BLaER1 treated with 17β-estradiol and CSF1 and Interleukin-3, amounts not matched to agents 10 nM and 100 nM (cell line): ENCODE measurements at regions not wholly inside any gene's neighbourhood (a gene's known extent, or its start where the extent isn't known, plus 50 kb on each side); places are given as distances from the start of the nearest gene placed in this dataset.

Experiments used
- H3K27ac ChIP-seq, 11 experiments: shearing (Covaris generic); formaldehyde crosslinking; 2 replicates each; pipeline ENCODE4 v1.8.1; 2022
- H3K27me3 ChIP-seq, 11 experiments: shearing (Covaris generic); formaldehyde crosslinking; 2 replicates each; pipeline ENCODE4 v1.8.1; 2022
- H3K36me3 ChIP-seq, 11 experiments: shearing (Covaris generic); formaldehyde crosslinking; 2 replicates each; pipeline ENCODE4 v1.8.1; 2022
- H3K4me1 ChIP-seq, 10 experiments: shearing (Covaris generic); formaldehyde crosslinking; 2 replicates each; pipeline ENCODE4 v1.8.1; 2022
- H3K4me2 ChIP-seq, 11 experiments: shearing (Covaris generic); formaldehyde crosslinking; 2 replicates each; pipeline ENCODE4 v1.8.1; 2022
- H3K4me3 ChIP-seq, 10 experiments: shearing (Covaris generic); formaldehyde crosslinking; 2 replicates each; pipeline ENCODE4 v1.8.1; 2022
- H3K9ac ChIP-seq, 11 experiments: shearing (Covaris generic); formaldehyde crosslinking; 2 replicates each; pipeline ENCODE4 v1.8.1; 2022
- H3K9me3 ChIP-seq, 11 experiments: shearing (Covaris generic); formaldehyde crosslinking; replicated peaks in 1 of 11; 2 replicates each; pipeline ENCODE4 v1.8.1; 2022
- H4K20me1 ChIP-seq, 11 experiments: shearing (Covaris generic); formaldehyde crosslinking; 2 replicates each; pipeline ENCODE4 v1.8.1; 2022
- Cebpa-rat ChIP-seq, 11 experiments: shearing (Covaris generic); IDR thresholded peaks; 2 replicates each; pipeline ENCODE4 v1.8.1; 2022

- Histone ChIP-seq H3K9me3 (no peaks in the 10 kb centered on the region), H3K27me3 (no peaks in the 10 kb centered on the region), H3K9ac (no peak overlapping the region), H3K27ac (no peak overlapping the region), H3K4me1 (no peaks in the 10 kb centered on the region), H3K36me3 (no peaks in the 10 kb centered on the region), H4K20me1 (no peaks in the 10 kb centered on the region), H3K4me3 (no peak overlapping the region), H3K4me2 (no peak overlapping the region)
- TF ChIP-seq Cebpa-rat (IDR thresholded peaks at IDR 0.05) = no peak
These were observed 272.9 kb upstream of the DPH6 start for GRCh38 chr15:35818846-35819245.

GRCh38 chr15:35822153-35822552, 276.2 kb upstream of the DPH6 start:
- Histone ChIP-seq H3K36me3 (no peaks in the 10 kb centered on the region), H3K4me2 (no peak overlapping the region), H3K9ac (no peak overlapping the region), H3K4me3 (no peak overlapping the region), H3K27ac (no peak overlapping the region), H3K9me3 (no peaks in the 10 kb centered on the region), H3K27me3 (no peaks in the 10 kb centered on the region), H3K4me1 (no peaks in the 10 kb centered on the region), H4K20me1 (no peaks in the 10 kb centered on the region)
- no peak for TF ChIP-seq Cebpa-rat (IDR thresholded peaks at IDR 0.05)

- no peak for TF ChIP-seq Cebpa-rat (IDR thresholded peaks at IDR 0.05)
- Histone ChIP-seq H3K9me3 (no peaks in the 10 kb centered on the region), H3K27me3 (no peaks in the 10 kb centered on the region), H3K4me2 (no peak overlapping the region), H3K4me1 (no peaks in the 10 kb centered on the region), H4K20me1 (no peaks in the 10 kb centered on the region), H3K27ac (no peak overlapping the region), H3K9ac (no peak overlapping the region), H3K36me3 (no peaks in the 10 kb centered on the region), H3K4me3 (no peak overlapping the region)
These were observed 281.2 kb upstream of the DPH6 start for GRCh38 chr15:35827141-35827540.

- H3K4me2 ChIP-seq = no peak overlapping the region
- H3K27me3 ChIP-seq = no peaks in the 10 kb centered on the region
- TF ChIP-seq Cebpa-rat (IDR thresholded peaks at IDR 0.05) = no peak
- H3K9ac ChIP-seq = no peak overlapping the region
- no peaks in the 10 kb centered on the region for H4K20me1 ChIP-seq
- no peaks in the 10 kb centered on the region for H3K9me3 ChIP-seq
- H3K27ac ChIP-seq = no peak overlapping the region
- H3K36me3 ChIP-seq = no peaks in the 10 kb centered on the region
- H3K4me3 ChIP-seq = no peak overlapping the region
- H3K4me1 ChIP-seq = no peaks in the 10 kb centered on the region
These were observed 281.9 kb upstream of the DPH6 start for GRCh38 chr15:35827911-35828310.

- Histone ChIP-seq H3K9me3 (no peaks in the 10 kb centered on the region), H3K36me3 (no peaks in the 10 kb centered on the region), H4K20me1 (no peaks in the 10 kb centered on the region), H3K27me3 (no peaks in the 10 kb centered on the region), H3K27ac (no peak overlapping the region), H3K9ac (no peak overlapping the region), H3K4me2 (no peak overlapping the region), H3K4me3 (no peak overlapping the region), H3K4me1 (no peaks in the 10 kb centered on the region)
- no peak for TF ChIP-seq Cebpa-rat (IDR thresholded peaks at IDR 0.05)
These were observed 287.6 kb upstream of the DPH6 start for GRCh38 chr15:35833581-35833980.

- no peaks in the 10 kb centered on the region for H3K36me3 ChIP-seq
- no peaks in the 10 kb centered on the region for H3K4me1 ChIP-seq
- H3K4me2 ChIP-seq = no peak overlapping the region
- no peaks in the 10 kb centered on the region for H3K27me3 ChIP-seq
- no peaks in the 10 kb centered on the region for H3K9me3 ChIP-seq
- H3K4me3 ChIP-seq = no peak overlapping the region
- no peaks in the 10 kb centered on the region for H4K20me1 ChIP-seq
- TF ChIP-seq Cebpa-rat (IDR thresholded peaks at IDR 0.05) = no peak
- no peak overlapping the region for H3K27ac ChIP-seq
- H3K9ac ChIP-seq = no peak overlapping the region
These were observed 288.4 kb upstream of the DPH6 start for GRCh38 chr15:35834216-35834830.

GRCh38 chr15:35834866-35835265, 288.9 kb upstream of the DPH6 start:
- H3K36me3 ChIP-seq = no peaks in the 10 kb centered on the region
- H3K9ac ChIP-seq = no peak overlapping the region
- no peak overlapping the region for H3K27ac ChIP-seq
- H3K4me1 ChIP-seq = no peaks in the 10 kb centered on the region
- no peak overlapping the region for H3K4me3 ChIP-seq
- H3K4me2 ChIP-seq = no peak overlapping the region
- no peaks in the 10 kb centered on the region for H4K20me1 ChIP-seq
- TF ChIP-seq Cebpa-rat (IDR thresholded peaks at IDR 0.05) = no peak
- H3K27me3 ChIP-seq = no peaks in the 10 kb centered on the region
- no peaks in the 10 kb centered on the region for H3K9me3 ChIP-seq

- H3K9ac ChIP-seq = no peak overlapping the region
- no peak overlapping the region for H3K4me2 ChIP-seq
- no peaks in the 10 kb centered on the region for H3K9me3 ChIP-seq
- H4K20me1 ChIP-seq = no peaks in the 10 kb centered on the region
- H3K4me1 ChIP-seq = peaks cover 0 to 8% (median 0%) of the 10 kb centered on the region in 10 experiments; a peak in 1 of 20 replicates
- no peak overlapping the region for H3K4me3 ChIP-seq
- no peak overlapping the region for H3K27ac ChIP-seq
- no peak for TF ChIP-seq Cebpa-rat (IDR thresholded peaks at IDR 0.05)
- no peaks in the 10 kb centered on the region for H3K36me3 ChIP-seq
- no peaks in the 10 kb centered on the region for H3K27me3 ChIP-seq
These were observed 292.6 kb upstream of the DPH6 start for GRCh38 chr15:35838424-35839111.

- no peaks in the 10 kb centered on the region for H3K36me3 ChIP-seq
- no peaks in the 10 kb centered on the region for H4K20me1 ChIP-seq
- H3K27ac ChIP-seq = no peak overlapping the region
- H3K27me3 ChIP-seq = no peaks in the 10 kb centered on the region
- no peak for TF ChIP-seq Cebpa-rat (IDR thresholded peaks at IDR 0.05)
- H3K9me3 ChIP-seq = no peaks in the 10 kb centered on the region
- no peak overlapping the region for H3K4me3 ChIP-seq
- peaks cover 0 to 8% (median 0%) of the 10 kb centered on the region in 10 experiments; a peak in 1 of 20 replicates for H3K4me1 ChIP-seq
- H3K4me2 ChIP-seq = no peak overlapping the region
- H3K9ac ChIP-seq = no peak overlapping the region
These were observed 296.7 kb upstream of the DPH6 start for GRCh38 chr15:35842631-35843030.

- H3K4me1 ChIP-seq = peaks cover 0 to 8% (median 0%) of the 10 kb centered on the region in 10 experiments; a peak in 1 of 20 replicates
- H3K9me3 ChIP-seq = no peaks in the 10 kb centered on the region
- no peak overlapping the region for H3K27ac ChIP-seq
- no peak for TF ChIP-seq Cebpa-rat (IDR thresholded peaks at IDR 0.05)
- no peaks in the 10 kb centered on the region for H3K27me3 ChIP-seq
- no peaks in the 10 kb centered on the region for H4K20me1 ChIP-seq
- no peak overlapping the region for H3K4me2 ChIP-seq
- H3K4me3 ChIP-seq = no peak overlapping the region
- H3K9ac ChIP-seq = no peak overlapping the region
- H3K36me3 ChIP-seq = no peaks in the 10 kb centered on the region
These were observed 297.5 kb upstream of the DPH6 start for GRCh38 chr15:35843498-35843897.
